H1 (cell line): ENCODE measurements at regions not wholly inside any gene's neighbourhood (a gene's known extent, or its start where the extent isn't known, plus 50 kb on each side); places are given as distances from the start of the nearest gene placed in this dataset.

Source experiments
- CTCF ChIA-PET: fragments of 300-600 bp; sonication (Branson Sonifier 250); formaldehyde crosslinking; loops from one replicate; lab custom pipeline; 2021; ENCODE audit not compliant: partially characterized antibody; lab: Charles Lee
- POLR2A ChIA-PET: fragments of 300-600 bp; sonication (Branson Sonifier 250); formaldehyde crosslinking; loops from one replicate; lab custom pipeline; 2021; ENCODE audit warnings: inconsistent platforms; ENCODE audit not compliant: partially characterized antibody; lab: Charles Lee
- DNase-seq, 2 experiments: peaks; one replicate each; pipeline versions ENCODE4 v3.0.0 to v3.0.0-alpha.2; 2010 to 2022; ENCODE audit warnings: low spot score in 2 of 2, low read depth in 1 of 2, mixed read lengths in 1 of 2
- FAIRE-seq: peaks from 2 replicates; lab custom pipeline; 2011; peaks lifted over from hg19 to GRCh38; lab: Jason Lieb, UNC
- H2AFZ ChIP-seq: 2 replicates; pipeline ENCODE4 v1.8.1; 2012; ENCODE audit warnings: low read length, inconsistent platforms
- H2AK5ac ChIP-seq: 2 replicates; pipeline ENCODE4 v1.6.1; 2013; ENCODE audit warnings: low read depth, low read length
- H2BK120ac ChIP-seq: replicated peaks from 2 replicates; pipeline ENCODE3; 2013; ENCODE audit warnings: low read depth, low read length, inconsistent platforms
- H2BK12ac ChIP-seq: 2 replicates; pipeline ENCODE4 v1.6.1; 2013; ENCODE audit warnings: low read depth, low read length
- H2BK15ac ChIP-seq: 2 replicates; pipeline ENCODE4 v1.6.1; 2013; ENCODE audit warnings: low read length
- H2BK20ac ChIP-seq: 2 replicates; pipeline ENCODE4 v1.6.1; 2013; ENCODE audit warnings: low read length
- H2BK5ac ChIP-seq: 2 replicates; pipeline ENCODE4 v1.6.1; 2013; ENCODE audit warnings: low read depth, low read length
- H3K14ac ChIP-seq: 2 replicates; pipeline ENCODE4 v1.6.1; 2013; ENCODE audit warnings: inconsistent platforms; ENCODE audit not compliant: insufficient read length
- H3K18ac ChIP-seq: 2 replicates; pipeline ENCODE4 v1.6.1; 2013; ENCODE audit warnings: low read length; ENCODE audit errors: extremely low read depth
- H3K23ac ChIP-seq: 2 replicates; pipeline ENCODE4 v1.6.1; 2013; ENCODE audit warnings: inconsistent platforms; ENCODE audit not compliant: insufficient read length
- H3K23me2 ChIP-seq: 2 replicates; pipeline ENCODE4 v1.6.1; 2013; ENCODE audit warnings: low read depth, low read length
- H3K27ac ChIP-seq: 2 replicates; pipeline ENCODE4 v1.6.1; 2011; ENCODE audit warnings: low read depth, low read length, inconsistent platforms
- H3K27me3 ChIP-seq, 4 experiments: replicated peaks in 1 of 4; 1 replicate in 1 of 4; 2 replicates in 3 of 4; pipeline versions ENCODE4 v1.6.1 to v1.8.1; 2011 to 2013; ENCODE audit warnings: low read length in 3 of 4, mild to moderate bottlenecking in 3 of 4, inconsistent platforms in 2 of 4, mixed read lengths in 2 of 4, moderate library complexity in 1 of 4; ENCODE audit not compliant: control insufficient read depth in 3 of 4, insufficient read depth in 3 of 4; ENCODE audit errors: extremely low read depth in 1 of 4
- H3K36me3 ChIP-seq, 4 experiments: 2 replicates each; pipeline versions ENCODE4 v1.6.1 to v1.8.1; 2011 to 2013; ENCODE audit warnings: mild to moderate bottlenecking in 4 of 4, low read length in 3 of 4, moderate library complexity in 2 of 4, control low read depth in 1 of 4, inconsistent platforms in 1 of 4; ENCODE audit not compliant: insufficient read depth in 4 of 4, control insufficient read depth in 2 of 4
- H3K4ac ChIP-seq: replicated peaks from 2 replicates; pipeline ENCODE3; 2013; ENCODE audit warnings: low read length, low read depth, mixed read lengths, inconsistent platforms; ENCODE audit not compliant: insufficient read length
- H3K4me1 ChIP-seq, 4 experiments: replicated peaks in 1 of 4; 1 replicate in 1 of 4; 2 replicates in 3 of 4; pipeline versions ENCODE4 v1.6.1 to v1.8.1; 2011 to 2013; ENCODE audit warnings: low read length in 3 of 4, inconsistent platforms in 2 of 4, mixed read lengths in 1 of 4; ENCODE audit not compliant: insufficient read depth in 4 of 4, control insufficient read depth in 3 of 4
- H3K4me2 ChIP-seq, 2 experiments: 2 replicates each; pipeline versions ENCODE4 v1.6.1 to v1.8.1; 2011 to 2013; ENCODE audit warnings: low read depth in 2 of 2, low read length in 2 of 2, control low read depth in 1 of 2, inconsistent platforms in 1 of 2, mild to moderate bottlenecking in 1 of 2; ENCODE audit not compliant: insufficient read depth in 1 of 2
- H3K4me3 ChIP-seq, 4 experiments: fragments of 200-600, 300-600 bp in 1 of 4; sonication (generic), shearing (Covaris generic), sonication (Bioruptor Twin) in 1 of 4; 2 replicates each; pipeline versions ENCODE4 v1.5.1 to v1.8.1; 2011 to 2016; ENCODE audit warnings: low read length in 4 of 4, low read depth in 3 of 4, control low read depth in 2 of 4, inconsistent platforms in 2 of 4, mild to moderate bottlenecking in 2 of 4, mixed read lengths in 1 of 4, moderate library complexity in 1 of 4; ENCODE audit not compliant: insufficient read depth in 2 of 4; ENCODE audit errors: extremely low read depth in 1 of 4
- H3K56ac ChIP-seq: replicated peaks from 2 replicates; pipeline ENCODE3; 2013; ENCODE audit warnings: low read depth, mild to moderate bottlenecking, mixed read lengths, low read length, inconsistent platforms; ENCODE audit not compliant: insufficient read length
- H3K79me1 ChIP-seq: 2 replicates; pipeline ENCODE4 v1.6.1; 2013; ENCODE audit warnings: low read depth, low read length, control low read depth
- H3K79me2 ChIP-seq, 2 experiments: 2 replicates each; pipeline versions ENCODE4 v1.6.1 to v1.8.1; 2012 to 2013; ENCODE audit warnings: low read length in 2 of 2, mild to moderate bottlenecking in 2 of 2, inconsistent platforms in 1 of 2; ENCODE audit not compliant: insufficient read depth in 2 of 2, control insufficient read depth in 1 of 2
- H3K9ac ChIP-seq, 4 experiments: replicated peaks in 1 of 4; 1 replicate in 1 of 4; 2 replicates in 3 of 4; pipeline versions ENCODE4 v1.6.1 to v1.8.1; 2011 to 2013; ENCODE audit warnings: low read depth in 3 of 4, low read length in 3 of 4, control low read depth in 2 of 4, mild to moderate bottlenecking in 2 of 4, moderate library complexity in 2 of 4, inconsistent platforms in 1 of 4; ENCODE audit errors: extremely low read depth in 1 of 4
- H3K9me3 ChIP-seq, 2 experiments: 2 replicates each; pipeline versions ENCODE4 v1.6.1 to v1.8.1; 2012 to 2013; ENCODE audit warnings: mild to moderate bottlenecking in 2 of 2, moderate library complexity in 2 of 2, control low read depth in 1 of 2, inconsistent platforms in 1 of 2, low read depth in 1 of 2, low read length in 1 of 2, mixed read lengths in 1 of 2; ENCODE audit not compliant: insufficient read depth in 2 of 2
- H4K20me1 ChIP-seq, 2 experiments: replicated peaks in 1 of 2; 2 replicates each; pipeline versions ENCODE3 to v1.8.1; 2011 to 2013; ENCODE audit warnings: inconsistent platforms in 2 of 2, low read length in 2 of 2, mild to moderate bottlenecking in 1 of 2; ENCODE audit not compliant: insufficient read depth in 2 of 2, control insufficient read depth in 1 of 2
- H4K5ac ChIP-seq: 2 replicates; pipeline ENCODE4 v1.6.1; 2013; ENCODE audit warnings: low read length, low read depth, mixed read lengths, inconsistent platforms; ENCODE audit not compliant: insufficient read length
- H4K8ac ChIP-seq: 2 replicates; pipeline ENCODE4 v1.8.0; 2013; ENCODE audit warnings: mild to moderate bottlenecking, moderate library complexity, low read length, inconsistent platforms; ENCODE audit not compliant: insufficient read depth; ENCODE audit errors: extremely low read depth
- H4K91ac ChIP-seq: replicated peaks from 2 replicates; pipeline ENCODE3; 2013; ENCODE audit warnings: low read length, mixed read lengths, inconsistent platforms; ENCODE audit not compliant: insufficient read length
- CBX5 ChIP-seq: fragments of 300-800, 300-1000 bp; sonication (generic); IDR thresholded peaks from 2 replicates; pipeline ENCODE4 v1.7.1; 2016; ENCODE audit warnings: antibody characterized with exemption, low read length, low read depth
- TAF1 ChIP-seq: IDR thresholded peaks from 2 replicates; pipeline ENCODE4 v1.6.1; 2011; ENCODE audit warnings: mild to moderate bottlenecking, low read depth, low read length
- USF2 ChIP-seq: IDR thresholded peaks from 2 replicates; pipeline ENCODE4 v1.6.1; 2011; ENCODE audit warnings: low read length, improper control_type of control experiment
- WGBS, 2 experiments: shearing (Covaris generic) in 1 of 2; methylation state at CpG; one replicate each; pipeline versions ENCODE4 v1.1.6 to v1.1.7; 2013 to 2015; ENCODE audit warnings: low lambda C conversion rate in 2 of 2, mixed read lengths in 2 of 2, inconsistent platforms in 1 of 2, low coverage in 1 of 2, missing lambda C conversion rate in 1 of 2; ENCODE audit not compliant: insufficient replicate concordance in 2 of 2, insufficient coverage in 1 of 2, insufficient read length in 1 of 2; ENCODE audit errors: extremely low coverage in 1 of 2, missing lambda C conversion rate in 1 of 2; 5-methylcytosine and 5-hydroxymethylcytosine counted together

DNA sequence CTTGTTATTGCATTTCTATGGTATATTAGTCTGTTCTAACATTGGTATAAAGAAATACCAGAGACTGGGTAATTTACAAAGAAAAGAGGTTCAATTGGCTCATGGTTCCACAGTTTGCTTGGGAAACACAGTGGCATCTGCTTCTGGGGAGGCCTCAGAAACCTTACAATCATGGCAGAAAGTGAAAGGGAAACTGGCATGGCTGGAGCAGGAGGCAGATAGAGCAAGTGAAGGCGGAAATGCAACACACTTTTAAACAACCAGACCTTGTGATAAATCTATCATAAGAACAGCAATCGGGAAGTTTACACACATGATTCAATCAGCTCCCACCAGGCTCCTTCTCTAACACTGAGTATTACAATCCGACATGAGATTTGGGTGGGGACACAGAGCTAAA lies 346.6 kb upstream of the GNPDA2 start:
- H3K4me2 ChIP-seq, result no peak overlapping the region
- H3K23me2 ChIP-seq, result no peaks in the 10 kb centered on the region
- no peaks in the 10 kb centered on the region for H3K27me3 ChIP-seq
- no peak overlapping the region for H4K5ac ChIP-seq
- FAIRE-seq, result no peak
- no peak overlapping the region for H4K8ac ChIP-seq
- CTCF ChIA-PET, result interaction anchor here (0.8 kb wide), 1 partner anchor 44 kb away, joined by 3 read pairs; no protein-coding TSS in a partner anchor
- peaks cover 4 to 7% of the 10 kb centered on the region in 2 experiments; a peak in 3 of 4 replicates for H3K9me3 ChIP-seq
- no peak overlapping the region for H4K91ac ChIP-seq
- no peak overlapping the region for H3K14ac ChIP-seq
- TF ChIP-seq CBX5 (no peak), TAF1 (no peak), USF2 (no peak)
- H4K20me1 ChIP-seq, result no peaks in the 10 kb centered on the region
- no peaks in the 10 kb centered on the region for H3K36me3 ChIP-seq
- H2BK5ac ChIP-seq, result no peak overlapping the region
- H2AFZ ChIP-seq, result peak overlapping the region; percentile 88; the same call in 1 of the 2 replicates
- no peaks in the 10 kb centered on the region for H3K79me2 ChIP-seq
- H3K56ac ChIP-seq, result no peak overlapping the region
- H3K4me3 ChIP-seq, result no peak overlapping the region
- no peak for DNase-seq
- H3K4me1 ChIP-seq, result no peaks in the 10 kb centered on the region
- H2BK120ac ChIP-seq, result no peak overlapping the region
- 94% methylated on average over 3 of the region's 3 CpGs; no CpG with 5 or more reads in 1 of the 2 experiments for WGBS, 2 experiments
- POLR2A ChIA-PET, result no interaction called here
- H3K23ac ChIP-seq, result no peak overlapping the region
- H3K9ac ChIP-seq, result no peak overlapping the region
- no peak overlapping the region for H2BK12ac ChIP-seq
- no peak overlapping the region for H2AK5ac ChIP-seq
- no peak overlapping the region for H2BK20ac ChIP-seq
- H2BK15ac ChIP-seq, result no peak overlapping the region
- no peaks in the 10 kb centered on the region for H3K79me1 ChIP-seq
- H3K27ac ChIP-seq, result no peak overlapping the region
- no peak overlapping the region for H3K18ac ChIP-seq
- H3K4ac ChIP-seq, result no peak overlapping the region
